Keratinocyte (primary cell): ENCODE measurements at regions not wholly inside any gene's neighbourhood (a gene's known extent, or its start where the extent isn't known, plus 50 kb on each side); places are given as distances from the start of the nearest gene placed in this dataset.
A peak's percentile ranks its signal among the peaks of the same experiment; 100 is the strongest.

Experiments
- DNase-seq: peaks from one replicate; pipeline ENCODE4 v3.0.0-alpha.2; 2011; ENCODE audit warnings: low read depth, missing footprints, low spot score
- FAIRE-seq: peaks from 2 replicates; lab custom pipeline; 2011; peaks lifted over from hg19 to GRCh38; lab: Jason Lieb, UNC
- H2AFZ ChIP-seq: 2 replicates; pipeline ENCODE4 v1.6.0; 2012; ENCODE audit warnings: low read length, control low read depth, inconsistent platforms; ENCODE audit not compliant: control insufficient read depth
- H3K27ac ChIP-seq: 2 replicates; pipeline ENCODE4 v1.5.1; 2011; ENCODE audit warnings: low read length; ENCODE audit not compliant: control insufficient read depth, insufficient read depth
- H3K27me3 ChIP-seq: 3 replicates; pipeline ENCODE4 v1.6.0; 2011; ENCODE audit warnings: low read length; ENCODE audit not compliant: control insufficient read depth, insufficient read depth; ENCODE audit errors: extremely low read depth
- H3K36me3 ChIP-seq, 2 experiments: 2 replicates in 1 of 2; 3 replicates in 1 of 2; pipeline ENCODE4 v1.5.1; 2011; ENCODE audit warnings: low read length in 2 of 2, mild to moderate bottlenecking in 1 of 2; ENCODE audit not compliant: control insufficient read depth in 2 of 2, insufficient read depth in 2 of 2; ENCODE audit errors: extremely low read depth in 1 of 2
- H3K4me1 ChIP-seq: 3 replicates; pipeline ENCODE4 v1.5.1; 2011; ENCODE audit warnings: low read length; ENCODE audit not compliant: control insufficient read depth, insufficient read depth; ENCODE audit errors: extremely low read depth
- H3K4me2 ChIP-seq: 3 replicates; pipeline ENCODE4 v1.6.0; 2011; ENCODE audit warnings: low read depth, low read length; ENCODE audit not compliant: control insufficient read depth, insufficient read depth; ENCODE audit errors: extremely low read depth
- H3K4me3 ChIP-seq, 3 experiments: fragments of 200-600 bp in 1 of 3; sonication (generic) in 1 of 3; 2 replicates in 2 of 3; 3 replicates in 1 of 3; pipeline ENCODE4 v1.5.1; 2011 to 2016; ENCODE audit warnings: low read length in 3 of 3, mild to moderate bottlenecking in 3 of 3, control low read depth in 2 of 3, inconsistent platforms in 1 of 3, low read depth in 1 of 3, mixed read lengths in 1 of 3, mixed run types in 1 of 3, moderate library complexity in 1 of 3; ENCODE audit not compliant: control insufficient read depth in 2 of 3, insufficient read depth in 2 of 3; ENCODE audit errors: extremely low read depth in 1 of 3
- H3K79me2 ChIP-seq: 2 replicates; pipeline ENCODE4 v1.6.0; 2012; ENCODE audit warnings: low read length; ENCODE audit not compliant: control insufficient read depth, insufficient read depth
- H3K9ac ChIP-seq: 3 replicates; pipeline ENCODE4 v1.6.0; 2011; ENCODE audit warnings: low read length; ENCODE audit not compliant: control insufficient read depth, insufficient read depth; ENCODE audit errors: extremely low read depth
- H3K9me1 ChIP-seq: 3 replicates; pipeline ENCODE4 v1.6.0; 2011; ENCODE audit warnings: low read length; ENCODE audit not compliant: control insufficient read depth, insufficient read depth; ENCODE audit errors: extremely low read depth
- H3K9me3 ChIP-seq: 2 replicates; pipeline ENCODE4 v1.5.1; 2012; ENCODE audit warnings: low read depth, low read length; ENCODE audit not compliant: control insufficient read depth
- H4K20me1 ChIP-seq: 3 replicates; pipeline ENCODE4 v1.6.0; 2011; ENCODE audit warnings: low read length; ENCODE audit not compliant: control insufficient read depth, insufficient read depth; ENCODE audit errors: extremely low read depth
- EZH2 ChIP-seq: IDR thresholded peaks from one replicate; pipeline ENCODE4 v1.6.1; 2012; ENCODE audit warnings: inconsistent platforms, mild to moderate bottlenecking, low read length, moderate library complexity
- dilution Hi-C: fragments of 300-500 bp; cut with MboI; formaldehyde crosslinking; loops from one replicate; pipeline ENCODE4 v1.7.0; 2020; ENCODE audit warnings: low sequenced_read_pairs; ENCODE audit not compliant: extremely low pct_ligation_motif_present
- TF ChIP-seq, protein P1 (sequence below), 3 experiments: IDR thresholded peaks in 1 of 3; conservative IDR thresholded peaks in 1 of 3; optimal IDR thresholded peaks in 1 of 3; 2 replicates in 2 of 3; 3 replicates in 1 of 3; pipeline versions ENCODE3 to v1.5.1; 2011; ENCODE audit warnings: low read length in 3 of 3, mild to moderate bottlenecking in 3 of 3, moderate library complexity in 2 of 3, control low read depth in 1 of 3, inconsistent platforms in 1 of 3; ENCODE audit not compliant: insufficient read depth in 2 of 3; ENCODE audit errors: extremely low read depth in 1 of 3

DNA sequence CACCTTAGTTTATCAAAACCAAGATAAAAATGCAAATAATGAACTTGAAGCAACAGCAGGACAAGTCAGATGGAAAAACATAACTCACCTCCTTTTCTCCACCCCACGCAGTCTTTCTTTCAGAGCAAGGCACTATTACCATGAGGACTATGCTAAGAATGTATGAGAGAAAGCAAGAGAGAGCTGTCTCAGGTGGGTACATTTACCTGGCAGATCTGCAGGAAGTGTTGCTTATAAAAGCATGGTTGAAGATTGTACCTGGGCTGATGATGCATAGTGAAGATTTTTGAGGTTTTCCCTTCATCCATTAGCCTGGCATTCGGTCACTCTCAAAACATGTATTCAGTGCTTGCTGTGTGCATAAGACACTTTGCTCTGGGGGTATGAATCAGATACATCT is 68.8 kb upstream of the IFNG-AS1 start:
- H3K9ac ChIP-seq, result peak overlapping the region; percentile 55
- DNase-seq (no peak), FAIRE-seq (no peak)
- H3K27ac ChIP-seq, result peak overlapping the region; percentile 79
- peaks cover 7% of the 10 kb centered on the region for H3K79me2 ChIP-seq
- no peaks in the 10 kb centered on the region for H4K20me1 ChIP-seq
- no peak overlapping the region for H2AFZ ChIP-seq
- H3K4me3 ChIP-seq, result peak overlapping the region; percentile 6 to 46 (median 12)
- no peaks in the 10 kb centered on the region for H3K36me3 ChIP-seq
- peaks cover 50% of the 10 kb centered on the region for H3K4me1 ChIP-seq
- TF ChIP-seq, protein P1, sequence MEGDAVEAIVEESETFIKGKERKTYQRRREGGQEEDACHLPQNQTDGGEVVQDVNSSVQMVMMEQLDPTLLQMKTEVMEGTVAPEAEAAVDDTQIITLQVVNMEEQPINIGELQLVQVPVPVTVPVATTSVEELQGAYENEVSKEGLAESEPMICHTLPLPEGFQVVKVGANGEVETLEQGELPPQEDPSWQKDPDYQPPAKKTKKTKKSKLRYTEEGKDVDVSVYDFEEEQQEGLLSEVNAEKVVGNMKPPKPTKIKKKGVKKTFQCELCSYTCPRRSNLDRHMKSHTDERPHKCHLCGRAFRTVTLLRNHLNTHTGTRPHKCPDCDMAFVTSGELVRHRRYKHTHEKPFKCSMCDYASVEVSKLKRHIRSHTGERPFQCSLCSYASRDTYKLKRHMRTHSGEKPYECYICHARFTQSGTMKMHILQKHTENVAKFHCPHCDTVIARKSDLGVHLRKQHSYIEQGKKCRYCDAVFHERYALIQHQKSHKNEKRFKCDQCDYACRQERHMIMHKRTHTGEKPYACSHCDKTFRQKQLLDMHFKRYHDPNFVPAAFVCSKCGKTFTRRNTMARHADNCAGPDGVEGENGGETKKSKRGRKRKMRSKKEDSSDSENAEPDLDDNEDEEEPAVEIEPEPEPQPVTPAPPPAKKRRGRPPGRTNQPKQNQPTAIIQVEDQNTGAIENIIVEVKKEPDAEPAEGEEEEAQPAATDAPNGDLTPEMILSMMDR (optimal IDR thresholded peaks at IDR 0.05 in 1 of 3, IDR thresholded peaks at IDR 0.05 in 1 of 3, conservative IDR thresholded peaks at IDR 0.05 in 1 of 3; ENCODE audit: extremely low read depth in 1 of 3, insufficient read depth in 2 of 3, low read length in 3 of 3), result no peak
- no peak for TF ChIP-seq EZH2
- no peaks in the 10 kb centered on the region for H3K9me1 ChIP-seq
- H3K27me3 ChIP-seq, result no peaks in the 10 kb centered on the region
- peak overlapping the region; percentile 61 for H3K4me2 ChIP-seq
- no peaks in the 10 kb centered on the region for H3K9me3 ChIP-seq
- dilution Hi-C loops, result no loop called here

DNA sequence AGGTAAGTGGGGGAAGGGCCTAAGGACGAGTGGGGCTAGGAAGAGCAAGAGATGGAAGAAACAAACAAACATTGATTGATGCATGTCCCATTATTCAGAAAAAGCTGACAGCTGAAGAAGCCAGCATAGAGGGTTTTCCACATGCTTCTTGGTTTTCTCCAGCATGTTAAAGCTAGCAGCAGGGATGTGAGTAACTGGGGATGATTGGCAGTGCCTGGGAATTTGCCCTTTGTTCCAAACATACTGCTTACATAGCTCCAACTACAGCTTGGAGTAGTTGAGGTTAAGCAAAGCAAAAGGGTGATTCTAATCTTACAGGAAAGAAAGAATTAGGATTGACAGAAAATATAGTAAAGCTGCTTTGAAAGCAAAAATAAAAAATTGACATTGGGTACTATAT is 68.0 kb upstream of the IFNG-AS1 start:
- dilution Hi-C loops, result no loop called here
- Histone ChIP-seq H2AFZ (no peak overlapping the region), H3K27me3 (no peaks in the 10 kb centered on the region), H3K9me1 (no peaks in the 10 kb centered on the region), H3K9ac (peak overlapping the region; percentile 55), H3K4me3 (peak overlapping the region in 2 of 3 experiments; percentile 19 to 36), H3K79me2 (peaks cover 6% of the 10 kb centered on the region), H4K20me1 (no peaks in the 10 kb centered on the region), H3K4me2 (peak overlapping the region; percentile 61), H3K9me3 (no peaks in the 10 kb centered on the region), H3K4me1 (peaks cover 47% of the 10 kb centered on the region), H3K36me3 (no peaks in the 10 kb centered on the region), H3K27ac (peak overlapping the region; percentile 79)
- TF ChIP-seq, protein P1 (optimal IDR thresholded peaks at IDR 0.05 in 1 of 3, IDR thresholded peaks at IDR 0.05 in 1 of 3, conservative IDR thresholded peaks at IDR 0.05 in 1 of 3; ENCODE audit: extremely low read depth in 1 of 3, insufficient read depth in 2 of 3, low read length in 3 of 3), result no peak
- no peak for TF ChIP-seq EZH2
- FAIRE-seq (peak; percentile 96), DNase-seq (no peak)
